ENCODE measurements at regions not wholly inside any gene's neighbourhood (a gene's known extent, or its start where the extent isn't known, plus 50 kb on each side); places are given as distances from the start of the nearest gene placed in this dataset.

DNA sequence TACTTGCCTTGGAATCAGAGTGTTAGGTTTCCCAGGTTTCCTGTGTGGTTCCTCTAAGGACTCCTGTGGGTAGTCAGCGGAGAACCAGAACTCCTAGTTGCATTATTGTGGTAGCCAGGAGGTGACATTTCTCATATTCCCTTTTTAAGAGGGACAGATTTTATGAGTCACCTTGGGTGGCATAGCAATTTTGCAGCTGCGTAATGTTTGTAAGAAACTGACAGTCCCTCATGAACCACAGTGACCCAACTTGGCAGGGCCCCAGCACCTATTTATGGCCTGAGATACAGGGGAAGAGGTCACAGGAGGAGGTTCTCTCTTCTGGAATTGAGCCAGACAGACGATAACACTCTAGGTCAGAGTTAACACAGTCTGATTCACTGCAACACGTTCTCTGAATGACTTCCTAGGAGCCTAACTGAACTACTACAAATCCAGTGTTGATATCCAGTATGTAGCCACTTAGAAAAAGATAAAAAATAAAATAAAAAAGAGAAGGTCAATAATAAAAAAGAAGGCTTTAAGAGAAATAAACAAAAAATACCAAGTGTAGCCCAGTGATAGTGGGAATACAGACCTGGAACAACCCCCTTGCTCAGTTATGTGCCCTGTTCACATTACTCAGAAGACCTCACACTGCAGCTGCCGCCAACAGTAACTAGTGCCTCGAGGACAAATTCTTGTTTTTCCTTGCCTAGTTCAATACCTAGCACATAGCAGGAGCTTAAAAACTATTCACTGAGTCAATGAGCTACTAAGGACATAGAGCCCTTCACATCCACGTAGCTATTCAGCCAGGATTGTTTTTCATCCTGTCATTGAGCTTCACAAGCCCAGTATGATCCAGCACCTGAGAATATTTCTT lies 50.7 kb upstream of the VLDLR start:
- no peaks in the 10 kb centered on the region for H3K9me3 Mint-ChIP-seq
- TF ChIP-seq JUNB (IDR thresholded peaks at IDR 0.05; ENCODE audit: unreplicated experiment) (no peak), EZH2phosphoT487 (IDR thresholded peaks at IDR 0.05; ENCODE audit: unreplicated experiment) (no peak), STAT1 (IDR thresholded peaks at IDR 0.05; ENCODE audit: unreplicated experiment) (no peak), NANOG (IDR thresholded peaks at IDR 0.05; ENCODE audit: borderline replicate concordance) (no peak), ZNF114 (CRISPR knock-in tag; IDR thresholded peaks at IDR 0.05) (no peak), ZNF462 (CRISPR knock-in tag; IDR thresholded peaks at IDR 0.05) (no peak), CREB1 (CRISPR knock-in tag; IDR thresholded peaks at IDR 0.05; ENCODE audit: low read depth) (no peak), EZH2 (IDR thresholded peaks at IDR 0.05; ENCODE audit: low read depth, unreplicated experiment) (no peak)
- TF ChIP-seq, protein P1, sequence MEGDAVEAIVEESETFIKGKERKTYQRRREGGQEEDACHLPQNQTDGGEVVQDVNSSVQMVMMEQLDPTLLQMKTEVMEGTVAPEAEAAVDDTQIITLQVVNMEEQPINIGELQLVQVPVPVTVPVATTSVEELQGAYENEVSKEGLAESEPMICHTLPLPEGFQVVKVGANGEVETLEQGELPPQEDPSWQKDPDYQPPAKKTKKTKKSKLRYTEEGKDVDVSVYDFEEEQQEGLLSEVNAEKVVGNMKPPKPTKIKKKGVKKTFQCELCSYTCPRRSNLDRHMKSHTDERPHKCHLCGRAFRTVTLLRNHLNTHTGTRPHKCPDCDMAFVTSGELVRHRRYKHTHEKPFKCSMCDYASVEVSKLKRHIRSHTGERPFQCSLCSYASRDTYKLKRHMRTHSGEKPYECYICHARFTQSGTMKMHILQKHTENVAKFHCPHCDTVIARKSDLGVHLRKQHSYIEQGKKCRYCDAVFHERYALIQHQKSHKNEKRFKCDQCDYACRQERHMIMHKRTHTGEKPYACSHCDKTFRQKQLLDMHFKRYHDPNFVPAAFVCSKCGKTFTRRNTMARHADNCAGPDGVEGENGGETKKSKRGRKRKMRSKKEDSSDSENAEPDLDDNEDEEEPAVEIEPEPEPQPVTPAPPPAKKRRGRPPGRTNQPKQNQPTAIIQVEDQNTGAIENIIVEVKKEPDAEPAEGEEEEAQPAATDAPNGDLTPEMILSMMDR (conservative IDR thresholded peaks at IDR 0.05; ENCODE audit: low read depth in 2 of 2) = no peak
- TF ChIP-seq, protein P2, sequence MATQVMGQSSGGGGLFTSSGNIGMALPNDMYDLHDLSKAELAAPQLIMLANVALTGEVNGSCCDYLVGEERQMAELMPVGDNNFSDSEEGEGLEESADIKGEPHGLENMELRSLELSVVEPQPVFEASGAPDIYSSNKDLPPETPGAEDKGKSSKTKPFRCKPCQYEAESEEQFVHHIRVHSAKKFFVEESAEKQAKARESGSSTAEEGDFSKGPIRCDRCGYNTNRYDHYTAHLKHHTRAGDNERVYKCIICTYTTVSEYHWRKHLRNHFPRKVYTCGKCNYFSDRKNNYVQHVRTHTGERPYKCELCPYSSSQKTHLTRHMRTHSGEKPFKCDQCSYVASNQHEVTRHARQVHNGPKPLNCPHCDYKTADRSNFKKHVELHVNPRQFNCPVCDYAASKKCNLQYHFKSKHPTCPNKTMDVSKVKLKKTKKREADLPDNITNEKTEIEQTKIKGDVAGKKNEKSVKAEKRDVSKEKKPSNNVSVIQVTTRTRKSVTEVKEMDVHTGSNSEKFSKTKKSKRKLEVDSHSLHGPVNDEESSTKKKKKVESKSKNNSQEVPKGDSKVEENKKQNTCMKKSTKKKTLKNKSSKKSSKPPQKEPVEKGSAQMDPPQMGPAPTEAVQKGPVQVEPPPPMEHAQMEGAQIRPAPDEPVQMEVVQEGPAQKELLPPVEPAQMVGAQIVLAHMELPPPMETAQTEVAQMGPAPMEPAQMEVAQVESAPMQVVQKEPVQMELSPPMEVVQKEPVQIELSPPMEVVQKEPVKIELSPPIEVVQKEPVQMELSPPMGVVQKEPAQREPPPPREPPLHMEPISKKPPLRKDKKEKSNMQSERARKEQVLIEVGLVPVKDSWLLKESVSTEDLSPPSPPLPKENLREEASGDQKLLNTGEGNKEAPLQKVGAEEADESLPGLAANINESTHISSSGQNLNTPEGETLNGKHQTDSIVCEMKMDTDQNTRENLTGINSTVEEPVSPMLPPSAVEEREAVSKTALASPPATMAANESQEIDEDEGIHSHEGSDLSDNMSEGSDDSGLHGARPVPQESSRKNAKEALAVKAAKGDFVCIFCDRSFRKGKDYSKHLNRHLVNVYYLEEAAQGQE (IDR thresholded peaks at IDR 0.05; ENCODE audit: unreplicated experiment) = no peak
- no peak overlapping the region for H3K27ac Mint-ChIP-seq
- H3K36me3 Mint-ChIP-seq (ENCODE audit: low read depth) = no peaks in the 10 kb centered on the region
- H3K4me1 Mint-ChIP-seq = peaks cover 3% of the 10 kb centered on the region; the same call in 1 of the 3 replicates
- H4K20me1 ChIP-seq (replicated peaks; ENCODE audit: insufficient read depth) = no peaks in the 10 kb centered on the region
- H3K79me2 ChIP-seq (replicated peaks; ENCODE audit: insufficient read depth) = 0 out of 2 replicates have a peak, but pooled peaks cover 3% of the 10 kb centered on the region
- H3K4me3 Mint-ChIP-seq = no peak overlapping the region
- no peaks in the 10 kb centered on the region for H3K36me3 ChIP-seq (ENCODE audit: insufficient read depth)
- H3F3A ChIP-seq (replicated peaks; ENCODE audit: low read depth) = no peaks in the 10 kb centered on the region
- no peaks in the 10 kb centered on the region for H3K9me2 ChIP-seq (ENCODE audit: insufficient read depth)
- no peaks in the 10 kb centered on the region for H3K4me1 ChIP-seq (ENCODE audit: insufficient read depth)
- no peak overlapping the region for H3K4me3 ChIP-seq
- no peak for DNase-seq (ENCODE audit: low spot score)
- no peak overlapping the region for H2AFZ ChIP-seq
- H3K27me3 Mint-ChIP-seq (ENCODE audit: insufficient read depth, low read depth, poor library complexity) = no peaks in the 10 kb centered on the region
- H3K27ac ChIP-seq (ENCODE audit: low read depth) = peak overlapping the region; percentile 66; the same call in 1 of the 2 replicates
- no peaks in the 10 kb centered on the region for H3K27me3 ChIP-seq (ENCODE audit: insufficient read depth)
- no peak for ATAC-seq
- H3K4me2 ChIP-seq = no peak overlapping the region
